HG03097 (cell line): ENCODE measurements at regions not wholly inside any gene's neighbourhood (a gene's known extent, or its start where the extent isn't known, plus 50 kb on each side); places are given as distances from the start of the nearest gene placed in this dataset.
"Not testable (repeated sequence)": the region's sequence is repeated elsewhere in the genome, so short reads cannot be mapped to it uniquely, and the experiment has no call there.

Experiments
- ATAC-seq: cut with Tn5 transposase; IDR thresholded peaks from one replicate; pipeline ENCODE4 v1.9.1; 2021; ENCODE audit not compliant: unreplicated experiment, low FRiP score

DNA sequence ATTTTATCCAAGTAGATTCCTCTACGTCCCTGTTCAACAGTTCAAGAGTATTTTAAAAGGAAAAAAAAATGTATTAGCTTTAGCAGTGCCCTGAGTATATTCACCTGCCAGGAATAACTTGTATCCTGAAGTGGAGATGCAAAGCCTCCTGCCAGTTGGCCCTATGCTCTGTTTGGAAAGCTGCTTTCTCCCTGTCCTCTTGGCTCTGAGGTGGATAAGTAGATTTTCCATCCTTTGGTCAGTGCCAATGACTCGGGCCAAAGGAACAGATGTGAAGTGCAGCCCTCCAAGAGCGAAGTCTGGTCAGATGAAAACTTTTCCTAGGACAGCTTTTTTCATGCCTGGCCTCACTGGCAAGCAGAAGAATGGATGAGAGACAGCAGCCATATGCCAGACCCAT is 839.9 kb upstream of the TENM4 start:
- ATAC-seq, result no peak

DNA sequence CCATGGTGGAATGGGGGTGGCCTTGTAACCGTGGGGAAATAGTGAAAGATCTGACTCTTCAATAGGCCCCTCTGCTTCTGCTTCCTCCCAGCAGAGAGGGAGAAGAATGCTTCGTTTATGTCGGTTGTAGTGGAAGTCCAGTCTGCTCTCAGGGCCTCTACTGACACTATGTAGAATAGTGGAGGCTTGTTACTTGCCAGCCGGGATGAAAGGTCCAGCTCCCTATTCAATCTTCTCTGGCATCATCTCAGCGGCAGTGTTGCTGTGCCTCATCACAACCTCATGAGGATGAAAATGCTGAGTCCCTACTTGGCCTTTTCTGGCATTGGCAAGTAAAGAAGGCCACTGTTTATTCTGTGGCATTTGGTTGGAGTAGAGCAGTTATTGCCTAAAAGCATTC is 820.9 kb upstream of the TENM4 start:
- no peak for ATAC-seq

DNA sequence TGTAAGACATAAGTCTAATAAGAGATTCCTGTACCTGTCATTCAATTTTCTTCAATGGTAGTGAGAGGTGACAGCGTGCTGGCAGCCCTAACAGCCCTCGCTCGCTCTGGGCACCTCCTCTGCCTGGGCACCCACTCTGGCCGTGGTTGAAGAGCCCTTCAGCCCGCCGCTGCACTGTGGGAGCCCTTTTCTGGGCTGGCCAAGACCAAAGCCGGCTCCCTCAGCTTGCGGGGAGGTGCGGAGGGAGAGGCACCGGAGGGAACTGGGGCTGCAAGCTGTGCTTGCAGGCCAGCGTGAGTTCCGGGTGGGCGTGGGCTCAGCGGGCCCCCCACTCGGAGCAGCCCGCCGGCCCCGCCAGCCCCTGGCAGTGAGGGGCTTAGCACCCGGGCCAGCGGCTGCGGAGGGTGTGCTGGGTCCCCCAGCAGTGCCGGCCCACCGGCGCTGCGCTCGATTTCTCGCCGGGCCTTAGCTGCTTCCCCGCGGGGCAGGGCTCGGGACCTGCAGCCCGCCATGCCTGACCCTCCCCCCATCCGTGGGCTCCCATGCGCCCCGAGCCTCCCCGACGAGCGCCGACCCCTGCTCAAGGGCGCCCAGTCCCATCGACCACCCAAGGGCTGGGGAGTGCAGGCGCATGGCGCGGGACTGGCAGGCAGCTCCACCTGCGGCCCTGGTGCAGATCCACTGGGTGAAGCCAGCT is 816.6 kb upstream of the TENM4 start:
- ATAC-seq, result not testable (repeated sequence)

DNA sequence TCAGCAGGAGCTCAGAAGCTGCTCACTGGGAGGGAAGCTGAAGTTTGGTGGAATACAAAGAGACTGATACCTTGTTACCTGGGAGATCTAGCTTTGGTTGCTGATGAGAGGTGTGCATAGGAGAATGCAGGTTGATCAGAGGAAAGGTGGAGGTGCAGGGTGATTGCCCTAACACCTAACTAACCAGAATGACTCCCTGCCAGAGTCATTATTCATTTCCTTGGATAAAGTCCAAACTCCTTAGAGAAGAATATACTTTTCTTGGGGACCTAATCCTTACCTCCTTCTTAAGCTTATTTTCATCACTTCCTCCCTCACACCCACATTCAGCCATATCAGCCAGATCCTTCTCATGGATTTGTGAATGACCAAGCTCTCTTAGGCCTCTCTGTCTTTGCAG is 814.2 kb upstream of the TENM4 start:
- no peak for ATAC-seq

DNA sequence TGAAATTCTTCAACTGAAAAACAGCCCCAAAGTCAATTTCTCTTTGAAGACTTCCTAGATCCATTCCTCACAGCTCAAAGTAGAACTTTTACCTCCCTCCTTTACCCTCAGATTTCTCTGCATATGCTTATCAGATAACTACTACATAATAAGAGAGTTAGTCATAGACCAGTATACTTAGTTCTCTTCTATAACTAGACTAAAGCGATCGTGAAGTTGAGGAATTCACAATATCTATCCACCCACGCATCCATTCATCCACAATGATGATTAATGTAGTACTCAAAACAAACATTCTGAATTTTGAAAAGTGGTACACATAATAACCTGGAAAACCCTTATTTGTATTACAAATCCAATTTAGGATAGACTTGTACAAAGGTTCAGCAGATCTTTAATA is 800.9 kb upstream of the TENM4 start:
- no peak for ATAC-seq

DNA sequence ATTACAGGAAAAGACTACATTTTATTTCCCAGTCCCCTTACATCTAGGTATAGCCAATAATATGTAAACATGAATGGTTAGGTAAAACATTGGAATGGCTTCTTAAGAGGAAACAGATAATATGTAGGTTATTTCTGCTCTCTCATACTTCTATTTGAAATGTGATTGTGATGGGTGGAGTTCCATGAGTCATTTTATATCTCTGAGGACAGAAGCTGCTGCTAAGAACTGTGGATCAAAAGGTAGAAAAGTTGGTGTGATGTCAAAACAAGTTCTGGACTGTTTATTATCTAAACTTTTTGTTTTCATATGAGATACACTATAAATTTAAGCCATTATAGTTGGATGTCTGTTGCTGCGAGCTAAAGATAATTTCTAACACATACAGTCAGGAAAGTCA is 799.4 kb upstream of the TENM4 start:
- ATAC-seq, result no peak

DNA sequence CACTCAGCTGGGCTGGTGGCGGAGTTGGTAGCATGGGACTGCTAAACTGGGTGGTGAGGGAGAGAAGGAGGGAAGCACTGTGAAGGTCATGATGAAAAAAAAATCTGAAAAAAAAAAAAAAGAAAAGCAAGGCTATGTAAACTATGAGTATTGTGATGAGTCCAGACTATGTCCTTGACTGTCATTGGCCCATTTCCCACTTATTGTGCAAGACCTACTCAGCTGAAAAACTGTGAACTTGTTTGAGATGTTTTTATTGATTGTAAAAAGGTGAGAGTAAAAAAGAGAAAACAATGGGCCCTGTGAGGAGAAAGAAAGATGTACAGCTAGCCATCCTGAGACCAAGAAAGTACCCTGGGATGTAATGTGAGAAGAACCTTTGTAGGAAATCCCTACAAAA is 798.4 kb upstream of the TENM4 start:
- ATAC-seq, result no peak

DNA sequence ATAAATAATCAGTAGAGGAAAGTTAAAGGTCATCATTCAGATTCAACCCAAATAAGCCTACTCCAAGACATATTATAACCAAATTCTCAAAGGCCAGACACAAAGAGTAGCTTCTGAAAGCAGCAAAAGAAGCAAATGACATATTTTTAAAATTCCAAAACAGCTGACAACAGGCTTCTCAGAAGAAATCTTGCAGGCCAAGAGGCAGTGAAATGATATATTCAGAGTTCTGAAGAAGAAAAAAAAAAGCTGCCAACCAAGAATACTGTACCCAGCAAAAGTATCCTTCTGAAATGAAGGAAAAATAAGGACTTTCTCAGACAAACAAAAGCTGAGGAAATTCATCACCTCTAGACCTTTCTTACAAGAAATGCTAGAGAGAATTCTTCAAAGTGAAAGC is 787.1 kb upstream of the TENM4 start:
- ATAC-seq, result no peak

DNA sequence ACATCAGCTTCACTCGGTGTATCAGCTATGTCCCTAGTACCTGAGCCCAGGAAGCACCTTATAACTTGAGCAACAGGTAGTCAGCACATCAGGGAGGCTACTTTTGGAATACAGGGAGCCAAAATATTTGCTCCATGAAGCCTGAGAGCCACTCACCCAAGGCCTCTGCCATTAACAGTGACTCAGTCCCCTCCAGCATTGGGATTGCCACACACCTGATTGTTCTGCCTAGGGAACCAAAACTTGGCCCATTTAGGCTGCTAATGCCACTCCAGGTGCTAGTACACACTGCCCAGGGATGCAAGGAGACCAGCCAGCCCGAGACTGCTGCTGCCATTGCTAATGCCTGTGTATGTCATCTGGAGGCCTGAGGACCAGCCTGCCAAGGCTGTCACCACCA is 773.6 kb upstream of the TENM4 start:
- no peak for ATAC-seq

DNA sequence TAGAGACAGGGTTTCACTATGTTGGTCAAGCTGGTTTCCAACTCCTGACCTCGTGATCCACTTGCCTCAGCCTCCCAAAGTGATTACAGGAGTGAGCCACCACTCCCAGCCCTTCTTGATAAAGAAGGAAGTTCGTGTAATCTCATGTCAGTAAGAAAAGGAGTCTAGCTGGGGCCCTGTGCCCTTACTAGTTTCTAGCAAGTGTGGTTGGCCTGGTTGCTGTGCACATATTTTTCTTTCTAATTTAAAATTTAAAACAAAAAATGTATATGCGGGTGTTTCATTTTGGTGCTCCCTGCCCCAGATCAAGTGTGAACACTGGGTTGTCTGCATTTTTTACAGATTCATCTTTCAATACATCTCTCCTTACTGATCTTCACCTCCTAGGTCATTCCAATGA is 770.8 kb upstream of the TENM4 start:
- no peak for ATAC-seq

DNA sequence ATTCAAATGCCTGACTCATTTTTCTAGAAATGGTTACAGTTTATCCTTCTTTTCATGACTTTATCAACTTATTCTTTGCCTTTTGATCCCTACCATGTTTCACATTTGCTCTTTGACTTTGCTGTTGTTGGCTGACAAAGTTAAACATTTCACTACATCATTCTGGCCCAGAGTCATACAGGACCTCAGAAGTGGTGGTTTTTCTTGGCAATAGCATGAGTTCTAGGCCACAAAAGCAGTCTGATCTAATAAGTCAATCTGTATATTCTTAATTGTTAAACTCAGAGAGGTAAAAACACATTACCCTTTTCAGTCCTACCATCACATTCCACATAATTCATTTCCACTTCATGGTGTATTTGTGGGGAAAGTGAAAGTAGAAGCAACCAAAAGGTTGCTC is 763.2 kb upstream of the TENM4 start:
- no peak for ATAC-seq

DNA sequence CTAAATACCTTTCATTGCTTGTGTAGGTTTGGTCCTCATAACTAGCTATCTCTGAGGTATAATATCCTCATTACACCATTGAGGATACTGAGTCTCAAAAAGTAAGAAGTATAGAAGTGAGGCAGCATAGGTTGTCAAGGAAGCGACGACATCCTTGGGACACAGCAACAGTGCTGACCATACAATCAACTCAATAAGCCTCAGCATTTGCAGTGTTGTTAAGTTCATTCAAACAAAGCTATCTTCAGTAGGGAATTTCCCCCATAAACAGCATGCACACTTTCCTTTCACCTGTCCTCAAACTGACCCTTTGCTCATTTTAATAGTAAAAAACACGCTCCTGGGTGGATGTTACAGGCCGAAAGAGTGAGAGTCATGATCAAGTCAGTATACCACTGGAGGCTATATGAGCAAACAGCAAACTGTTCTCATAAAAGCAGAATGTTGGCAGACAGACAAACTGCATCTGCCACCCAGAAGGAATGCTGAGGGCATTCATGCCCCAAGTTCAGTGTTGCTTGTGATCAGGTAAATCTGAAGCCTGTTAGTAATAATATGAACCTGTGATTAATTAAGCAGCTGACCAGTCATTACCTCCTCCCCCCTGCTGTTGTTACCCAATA is 756.2 kb upstream of the TENM4 start:
- ATAC-seq, result no peak

DNA sequence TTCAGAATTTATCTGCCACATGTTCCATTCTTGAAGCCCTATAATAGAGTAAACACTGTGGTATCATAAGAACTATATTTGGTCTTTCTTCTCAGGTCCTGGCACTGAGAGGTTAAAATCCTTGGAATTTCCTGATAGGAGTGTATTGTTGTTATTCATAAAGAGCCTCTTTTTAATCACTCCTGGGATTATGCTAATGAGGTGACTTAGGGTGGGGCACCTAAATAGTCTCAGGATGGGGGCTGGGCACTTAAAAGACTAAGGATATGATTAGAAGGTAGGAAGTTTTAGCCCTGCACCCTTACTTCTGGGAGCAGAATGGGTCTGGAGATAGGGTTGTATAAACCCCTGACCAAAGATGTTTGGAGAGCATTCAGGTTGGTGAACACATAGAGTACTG is 755.2 kb upstream of the TENM4 start:
- no peak for ATAC-seq

DNA sequence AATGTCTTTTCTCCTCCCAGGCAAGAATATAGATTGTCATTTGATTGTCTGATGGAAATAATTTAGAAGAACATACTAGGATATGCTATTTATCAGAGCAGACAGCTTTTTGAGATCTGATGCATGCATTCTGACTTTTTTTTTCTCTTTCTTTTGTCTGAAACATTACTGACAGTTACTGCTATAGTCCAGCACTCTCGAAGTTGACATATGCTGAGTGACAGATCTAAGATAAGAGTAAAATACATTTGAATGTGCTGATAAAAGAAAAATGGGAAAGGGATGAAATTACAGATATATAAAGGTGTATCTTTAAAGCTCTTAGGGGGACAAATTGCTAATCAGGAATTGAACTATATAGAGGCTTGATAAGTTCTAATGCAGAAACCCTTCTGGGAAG is 753.8 kb upstream of the TENM4 start:
- ATAC-seq, result no peak

DNA sequence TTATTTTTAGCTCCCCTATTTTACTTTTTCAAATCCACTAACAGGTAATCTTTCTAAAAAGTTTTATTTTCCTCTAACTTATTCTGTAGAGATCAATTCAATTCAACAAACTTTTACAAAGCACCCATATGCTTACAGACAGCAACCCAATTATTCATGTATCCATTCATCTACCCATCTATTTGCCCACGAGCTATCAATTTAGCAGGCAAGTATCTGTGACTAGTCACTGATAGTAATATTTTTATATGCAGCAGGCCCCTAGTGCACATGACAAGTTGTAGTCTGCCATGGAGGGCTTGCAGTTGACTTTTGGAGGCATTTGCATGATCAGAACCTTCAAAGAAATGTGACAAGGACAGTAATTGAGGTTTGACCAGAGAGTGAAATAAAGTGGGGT is 753.2 kb upstream of the TENM4 start:
- ATAC-seq, result no peak

DNA sequence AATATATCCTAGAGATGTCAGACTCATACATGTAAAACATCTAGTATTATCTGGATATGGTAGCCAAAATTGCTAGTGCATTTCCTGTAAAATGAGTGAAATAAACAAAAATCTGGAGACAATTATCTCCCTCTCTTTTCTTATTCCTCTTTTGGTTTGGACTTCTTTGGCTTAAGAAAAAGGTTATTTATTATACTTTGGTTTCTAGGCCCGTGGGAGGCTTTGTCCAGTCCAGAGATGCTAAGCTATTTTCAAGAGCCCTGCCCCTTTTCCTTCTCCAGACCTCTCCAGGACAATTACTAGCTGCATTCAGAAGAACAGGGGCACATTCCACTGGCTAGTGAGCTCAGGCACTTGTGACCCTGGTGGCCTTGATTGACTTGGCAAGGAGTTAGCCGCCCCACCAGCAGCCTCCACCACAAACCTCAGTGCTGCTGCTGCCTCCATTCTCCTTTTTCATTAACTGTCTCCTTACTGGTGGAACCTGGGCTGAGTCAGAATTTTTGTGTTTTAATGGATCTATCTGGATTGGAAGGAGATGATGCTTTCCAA is 747.3 kb upstream of the TENM4 start:
- ATAC-seq, result no peak

DNA sequence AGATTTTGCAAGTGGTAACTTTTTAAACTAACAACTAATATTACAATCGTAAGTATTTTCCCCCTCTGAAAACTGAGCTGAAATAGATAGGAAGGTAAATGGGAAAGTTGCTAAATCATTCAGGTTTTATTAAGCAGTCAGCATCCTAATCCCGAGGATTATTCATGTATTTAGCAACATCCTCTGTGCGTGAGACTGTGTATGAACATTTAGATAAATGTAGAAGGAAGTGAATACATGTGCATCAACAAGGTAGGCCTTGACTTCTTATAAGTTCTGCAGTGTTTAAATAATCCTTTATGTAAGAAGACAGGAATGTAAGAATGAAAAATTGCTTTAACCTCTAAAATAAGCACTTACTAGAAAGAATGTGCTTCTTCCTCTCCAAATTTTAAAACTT is 745.9 kb upstream of the TENM4 start:
- ATAC-seq, result no peak

DNA sequence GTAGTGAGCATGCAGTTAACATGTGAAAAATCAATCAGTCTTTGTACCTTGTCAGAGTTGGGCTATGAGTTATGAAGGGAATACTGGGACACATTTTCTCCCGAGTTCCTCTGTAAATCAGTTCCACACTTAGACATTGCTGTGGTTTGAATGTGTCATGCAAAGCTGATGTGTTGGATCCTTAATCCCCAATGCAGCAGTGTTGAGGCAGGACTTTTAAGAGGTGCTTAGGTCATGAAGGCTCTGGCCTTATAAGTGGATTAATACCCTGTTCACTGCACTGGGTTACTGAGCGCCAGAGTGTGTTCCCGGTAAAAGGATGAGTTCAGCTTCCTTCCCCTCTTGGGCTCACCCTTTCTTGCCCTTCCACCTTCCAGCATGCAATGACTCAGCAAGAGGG is 742.1 kb upstream of the TENM4 start:
- ATAC-seq, result no peak

DNA sequence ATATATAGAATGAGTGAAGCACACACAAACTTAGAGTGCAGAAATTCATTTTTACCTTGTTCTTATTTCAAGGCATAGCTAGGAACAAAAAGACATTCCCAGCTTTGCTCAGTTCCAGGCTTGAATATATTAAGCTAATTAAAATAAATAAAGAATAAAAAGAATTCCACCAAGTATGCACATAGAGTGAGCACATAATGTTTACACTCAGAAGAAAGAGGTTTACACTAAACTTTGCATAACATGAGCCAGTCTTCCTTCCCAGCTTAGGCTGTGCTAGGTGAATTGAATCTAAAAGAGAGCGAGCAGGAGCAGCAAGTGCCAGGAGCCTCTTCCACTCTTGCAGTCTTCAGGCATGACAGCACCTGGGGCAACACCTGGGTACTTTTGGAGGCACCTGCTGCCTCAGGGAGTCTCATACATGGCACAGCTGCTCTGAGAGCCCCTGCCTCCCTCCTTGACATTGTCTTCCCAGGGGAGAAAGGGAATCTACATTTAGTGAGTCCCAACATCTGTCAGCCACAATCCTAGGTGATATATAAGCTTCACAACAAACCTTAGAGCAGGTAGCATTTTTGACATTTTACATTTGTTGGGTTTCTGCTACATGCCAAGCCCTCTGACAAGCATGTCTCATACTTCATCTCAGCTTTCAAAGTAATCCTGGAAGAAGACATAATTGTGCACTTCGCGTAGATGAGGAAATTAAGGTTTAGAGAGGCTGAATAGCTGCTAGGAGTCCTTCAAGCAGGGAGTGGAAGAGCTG is 732.7 kb upstream of the TENM4 start:
- no peak for ATAC-seq

DNA sequence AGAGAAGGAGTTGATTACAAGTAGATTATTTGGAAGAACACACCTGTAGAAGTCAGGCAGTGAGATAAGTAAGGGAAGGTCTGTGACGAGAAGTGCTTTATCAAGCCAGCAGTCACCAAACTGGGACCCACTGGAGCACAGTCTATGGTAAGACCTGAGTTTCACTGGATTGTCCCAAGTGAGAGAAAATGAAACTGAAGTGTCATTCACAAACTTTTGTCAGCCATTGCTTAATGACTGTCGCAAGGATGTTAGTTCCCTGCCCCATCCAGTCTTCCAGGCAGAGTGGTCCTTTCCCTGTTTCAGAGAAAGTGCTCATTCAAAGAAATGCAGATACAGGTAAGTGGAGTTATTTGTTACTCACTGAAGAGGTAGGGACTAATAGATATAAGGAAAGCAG is 728.0 kb upstream of the TENM4 start:
- no peak for ATAC-seq

DNA sequence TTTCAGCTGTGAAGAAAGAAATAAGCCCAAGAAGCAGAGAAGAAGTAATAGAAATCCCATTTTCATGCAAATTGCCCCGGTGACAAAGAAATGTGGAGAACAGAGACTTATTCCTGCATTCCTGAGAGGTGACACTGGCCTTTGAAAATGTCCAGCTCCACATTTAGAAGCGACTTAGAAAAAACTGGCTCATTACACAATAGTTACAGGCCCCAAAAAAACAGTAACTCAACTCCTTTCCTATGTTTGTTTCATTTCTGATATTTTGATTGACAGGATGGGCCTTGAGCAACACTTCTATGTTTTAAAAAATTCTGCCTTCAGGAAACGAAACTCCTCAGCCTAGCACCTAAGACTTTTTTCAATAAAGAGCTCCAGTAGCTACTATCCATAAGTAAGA is 726.9 kb upstream of the TENM4 start:
- no peak for ATAC-seq

DNA sequence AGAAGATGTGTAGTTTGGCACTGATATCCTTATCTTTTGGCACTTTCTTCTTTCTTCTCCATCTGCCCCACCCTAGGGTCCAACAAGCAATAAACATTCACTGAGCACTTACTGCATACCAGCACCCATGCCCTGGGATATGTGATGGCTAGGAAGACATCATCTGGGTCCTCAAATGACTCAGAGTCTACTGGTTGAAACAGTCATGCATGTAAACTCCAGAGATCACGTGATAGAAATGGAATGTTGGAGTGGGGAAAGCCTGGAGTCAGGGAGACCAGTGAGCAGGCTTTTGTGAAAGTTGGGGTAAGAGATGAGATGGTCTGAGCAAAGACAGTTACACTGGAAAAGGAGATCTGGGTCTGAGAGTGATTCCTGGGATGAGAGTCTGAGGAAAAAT is 724.9 kb upstream of the TENM4 start:
- no peak for ATAC-seq
